ENCODE measurements at regions not wholly inside any gene's neighbourhood (a gene's known extent, or its start where the extent isn't known, plus 50 kb on each side); places are given as distances from the start of the nearest gene placed in this dataset.
A peak's percentile ranks its signal among the peaks of the same experiment; 100 is the strongest.
"Not testable (repeated sequence)": the region's sequence is repeated elsewhere in the genome, so short reads cannot be mapped to it uniquely, and the experiment has no call there.

DNA sequence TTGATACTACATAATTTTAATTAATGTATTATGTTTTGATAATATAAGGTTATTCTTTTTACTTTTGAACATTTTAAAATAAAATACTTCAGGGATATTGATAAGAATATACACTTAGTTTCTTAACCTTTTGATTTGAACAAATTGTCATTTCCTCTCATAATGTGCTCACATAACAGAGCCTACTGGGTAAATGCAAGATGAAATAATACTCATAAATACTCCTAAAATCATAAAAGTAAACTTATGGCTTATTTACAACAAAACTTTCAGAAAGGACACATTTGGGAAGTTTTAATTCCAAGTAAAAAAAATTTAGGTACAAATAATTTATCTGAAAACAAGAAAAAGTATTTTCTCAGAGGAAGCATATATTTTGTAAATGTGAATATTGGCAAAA, 101.6 kb upstream of the ABCB5 start:
- ATAC-seq (no peak), DNase-seq (ENCODE audit: missing footprints) (no peak)
- intact Hi-C loops (cut with DNase I) = no loop called here

DNA sequence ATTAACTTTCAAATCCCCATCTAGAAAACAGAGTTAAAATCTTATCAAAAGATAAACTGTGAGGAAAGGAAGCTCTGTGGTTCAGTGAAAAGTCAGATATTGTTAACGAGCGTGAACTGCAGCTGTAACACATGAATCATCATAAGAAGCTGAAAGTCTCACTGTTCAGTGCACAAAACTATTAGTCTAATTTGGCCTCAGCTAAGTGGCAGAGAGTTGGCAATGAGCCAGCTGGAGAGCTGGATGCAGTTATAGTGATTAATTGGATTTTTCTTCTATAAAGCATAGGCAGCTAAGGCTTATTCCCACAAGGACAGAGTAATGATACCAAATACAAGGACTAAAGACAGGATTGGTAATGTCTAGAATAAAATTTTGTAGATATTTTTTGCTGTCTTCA, 101.1 kb upstream of the ABCB5 start:
- DNase-seq (ENCODE audit: missing footprints) (no peak), ATAC-seq (no peak)

DNA sequence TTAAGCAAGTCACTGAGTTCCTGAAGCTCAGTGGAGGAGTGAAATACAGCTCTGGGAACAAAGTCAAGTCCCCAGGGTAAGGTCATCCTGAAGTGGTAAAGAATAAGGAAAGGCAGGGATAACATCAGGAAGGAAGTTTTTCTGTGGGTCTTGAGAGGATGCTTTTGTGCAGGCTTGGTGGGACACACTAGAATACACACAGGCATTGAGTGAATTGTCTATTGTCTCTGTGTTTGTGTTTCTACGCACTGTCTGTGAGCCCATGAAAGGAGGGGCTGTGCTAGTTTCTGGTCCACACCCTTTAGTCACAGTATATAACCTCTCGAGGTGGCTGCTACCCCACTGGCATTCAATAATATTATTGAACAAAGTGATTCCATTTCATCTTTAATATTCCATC, 95.8 kb upstream of the ABCB5 start:
- ATAC-seq = no peak
- intact Hi-C loops (cut with DNase I) = no loop called here
- DNase-seq (ENCODE audit: missing footprints) = no peak

More for the DNA sequence above, 101.1 kb upstream of the ABCB5 start:
- intact Hi-C loops (cut with DNase I) = no loop called here

DNA sequence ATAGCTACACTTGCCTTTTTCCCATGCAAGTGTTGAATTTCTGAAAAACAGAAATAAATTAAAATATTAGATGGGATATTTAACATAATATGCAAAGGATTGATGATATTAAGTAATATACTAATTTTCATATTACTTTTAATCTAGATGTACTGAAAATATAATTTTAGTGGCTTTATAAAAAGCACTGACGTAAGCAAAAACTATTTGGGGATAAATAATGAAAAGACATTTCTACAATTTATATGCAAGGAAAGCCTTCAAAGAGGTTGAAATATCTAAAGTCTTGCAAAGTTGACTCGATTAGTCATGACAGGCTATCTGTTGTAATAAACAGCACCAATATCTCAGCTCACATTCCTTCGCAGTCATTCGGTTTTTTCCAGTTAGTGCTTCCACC, 94.9 kb upstream of the ABCB5 start:
- DNase-seq (ENCODE audit: missing footprints) (no peak), ATAC-seq (no peak)
- intact Hi-C loops (cut with DNase I) = no loop called here

DNA sequence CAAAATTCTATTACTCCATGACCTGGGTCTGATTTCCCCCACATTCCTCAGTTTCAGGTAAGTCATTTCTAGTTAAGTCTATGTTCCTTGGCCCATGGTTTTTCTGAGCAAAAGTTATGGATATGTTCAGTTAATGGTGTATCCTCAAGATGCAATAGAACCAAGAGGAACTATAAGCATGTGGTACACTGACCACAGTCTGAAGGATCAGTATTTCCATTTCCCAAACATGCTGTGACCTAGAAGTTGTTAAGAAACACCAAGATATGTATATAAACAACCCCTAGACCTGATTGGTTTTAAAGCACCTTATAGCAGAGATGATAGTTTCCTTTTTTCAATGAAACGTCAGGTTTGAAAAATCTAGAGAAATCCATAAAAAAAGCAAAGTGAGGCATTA, 94.2 kb upstream of the ABCB5 start:
- DNase-seq (ENCODE audit: missing footprints) = no peak
- ATAC-seq = no peak
- intact Hi-C loops (cut with DNase I) = no loop called here

DNA sequence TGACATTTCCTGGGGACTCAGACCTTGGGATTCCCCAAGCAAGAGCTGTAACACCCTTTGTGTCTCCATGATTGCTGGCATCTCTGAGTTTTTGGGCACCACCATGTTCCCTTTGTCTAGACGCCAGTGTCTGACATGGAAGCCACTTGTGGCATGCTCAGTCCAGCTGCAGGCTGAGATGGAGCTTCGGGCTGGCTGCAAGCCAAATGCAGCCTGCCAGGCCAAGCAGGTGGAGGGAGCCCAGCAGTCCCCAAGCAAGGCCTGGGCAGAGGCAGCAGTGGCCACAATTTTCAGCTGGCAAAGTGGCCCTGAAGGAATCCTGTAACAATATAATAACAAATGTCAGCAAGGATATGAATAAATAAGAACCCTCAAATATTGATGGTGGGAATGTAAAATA, 86.2 kb upstream of the ABCB5 start:
- DNase-seq (ENCODE audit: missing footprints) (no peak), ATAC-seq (no peak)
- intact Hi-C loops (cut with DNase I) = no loop called here

DNA sequence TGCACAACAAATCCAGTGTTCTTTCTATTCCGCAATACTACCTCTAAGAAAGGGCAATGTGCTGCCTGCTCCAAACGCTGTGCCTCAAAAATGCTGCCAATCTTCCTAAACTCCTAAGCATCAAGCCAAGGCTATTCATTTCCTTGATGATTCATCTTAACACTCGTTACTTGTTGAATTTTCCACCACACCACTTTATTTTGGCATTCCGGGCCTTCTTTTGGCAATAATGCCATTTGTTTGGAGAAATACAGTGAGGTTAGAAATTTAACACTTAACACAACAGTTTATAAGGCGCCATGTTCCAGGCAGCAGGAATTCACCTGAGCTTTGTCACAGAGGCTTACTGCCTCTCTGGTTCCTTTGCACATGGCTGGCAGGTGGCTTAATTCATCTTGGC, 82.6 kb upstream of the ABCB5 start:
- intact Hi-C loops (cut with DNase I) = no loop called here
- no peak for DNase-seq (ENCODE audit: missing footprints)
- no peak for ATAC-seq

DNA sequence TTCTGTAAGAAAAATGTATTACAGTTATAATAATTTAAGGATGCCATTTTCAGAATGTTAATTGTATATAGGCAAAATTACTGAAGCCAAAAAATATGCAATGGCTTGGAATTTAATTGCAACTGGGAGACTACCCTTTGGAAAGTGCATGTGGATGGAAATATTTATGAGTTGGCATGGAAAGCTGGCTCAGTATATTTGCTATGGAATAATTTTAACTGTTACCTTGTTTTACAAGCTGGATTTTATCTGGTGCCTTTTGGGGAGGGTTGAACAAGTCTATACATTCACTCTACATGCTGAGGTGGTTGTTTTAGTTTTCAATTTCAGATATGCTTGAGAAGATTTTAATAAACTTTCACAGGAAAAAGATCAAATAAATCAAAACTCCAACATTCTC, 80.9 kb upstream of the ABCB5 start:
- intact Hi-C loops (cut with DNase I) = no loop called here
- DNase-seq (ENCODE audit: missing footprints) (no peak), ATAC-seq (no peak)

DNA sequence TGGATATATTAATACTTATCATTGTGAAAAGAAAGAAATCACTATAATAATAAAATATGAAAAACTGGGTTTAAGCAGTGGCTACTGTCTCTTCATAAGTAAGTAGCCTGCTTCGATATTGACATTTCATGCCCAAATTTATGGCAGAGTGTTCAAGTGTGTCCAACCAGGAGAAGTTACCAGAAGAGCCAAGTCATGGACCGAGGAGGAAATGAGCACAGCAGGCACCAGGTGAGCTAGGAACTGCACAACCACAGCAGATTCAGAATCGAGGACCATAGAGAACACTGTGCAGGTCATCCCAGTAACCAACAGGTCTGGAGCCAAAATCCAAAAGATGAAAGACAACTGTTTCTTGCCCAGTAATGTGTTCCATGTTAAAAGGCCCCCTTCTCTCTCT, 79.9 kb upstream of the ABCB5 start:
- no peak for DNase-seq (ENCODE audit: missing footprints)
- intact Hi-C loops (cut with DNase I) = no loop called here
- no peak for ATAC-seq

DNA sequence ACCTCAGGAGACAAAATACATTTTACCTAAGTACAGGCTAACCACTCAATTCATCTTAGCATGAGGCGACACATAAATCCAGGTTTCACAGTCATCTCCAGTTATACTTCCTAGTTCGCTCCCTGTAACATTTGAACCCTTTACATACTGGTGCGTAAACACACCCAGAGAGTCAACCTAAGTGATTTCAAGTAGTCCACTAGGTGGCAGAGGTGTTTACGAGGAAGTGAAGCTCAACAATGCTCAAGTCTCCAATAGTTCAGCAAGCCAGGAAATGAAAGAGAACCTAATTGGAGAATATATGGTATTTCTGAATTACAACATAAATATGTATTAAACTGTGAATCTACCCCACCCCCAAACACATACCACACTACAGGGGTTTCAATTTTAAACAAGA, 76.3 kb upstream of the ABCB5 start:
- intact Hi-C loops (cut with DNase I) = no loop called here
- DNase-seq (ENCODE audit: missing footprints) = no peak
- ATAC-seq = no peak

DNA sequence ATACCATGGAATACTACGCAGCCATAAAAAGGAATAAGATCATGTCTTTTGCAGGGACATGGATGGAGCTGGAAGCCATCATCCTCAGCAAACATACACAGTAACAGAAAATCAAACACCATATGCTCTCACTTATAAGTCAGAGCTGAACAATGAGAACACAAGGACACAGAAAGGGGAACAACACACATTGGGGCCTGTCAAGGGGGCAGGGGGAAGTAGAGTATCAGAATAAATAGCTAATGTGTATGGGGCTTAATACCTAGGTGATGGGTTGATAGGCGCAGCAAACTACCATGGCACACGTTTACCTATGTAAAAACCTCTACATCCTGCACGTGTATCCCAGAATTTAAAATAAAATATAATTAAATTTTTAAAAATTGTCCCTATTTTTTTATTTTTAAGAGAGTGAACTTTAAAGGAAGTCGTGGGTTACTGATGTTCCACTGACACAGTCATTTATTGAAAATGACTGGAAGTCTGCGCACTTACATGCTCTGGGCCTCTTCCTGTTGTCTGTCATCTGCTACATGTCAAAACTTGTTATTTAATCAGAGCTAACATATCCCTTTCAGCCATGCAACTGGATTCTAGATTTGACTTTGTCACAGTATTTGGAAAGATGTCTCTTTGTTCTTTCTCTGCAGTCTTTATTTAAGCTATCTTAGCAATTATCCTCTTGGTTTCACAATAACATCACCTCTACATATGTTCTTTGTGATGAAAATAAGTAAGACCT, 73.7 kb upstream of the ABCB5 start:
- intact Hi-C loops (cut with DNase I) = no loop called here
- no peak for DNase-seq (ENCODE audit: missing footprints)
- no peak for ATAC-seq

DNA sequence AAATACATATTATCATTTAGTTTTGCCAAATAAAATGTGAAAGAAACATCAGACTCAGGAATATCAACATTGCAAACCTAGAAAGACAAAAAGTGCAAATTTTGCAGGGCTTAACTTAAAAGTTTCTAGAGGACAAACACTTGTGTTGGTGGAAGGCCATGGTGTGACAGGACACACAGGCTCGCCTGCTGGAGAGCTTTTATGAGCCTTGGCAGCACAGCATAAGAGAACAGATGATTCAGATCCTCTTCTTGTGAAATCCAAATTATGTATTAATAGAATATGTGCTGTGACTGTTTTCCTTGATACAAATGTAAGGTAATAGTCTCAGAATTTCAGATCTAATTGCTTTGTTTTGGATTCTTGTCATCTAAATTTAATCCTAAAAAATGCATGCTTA, 72.9 kb upstream of the ABCB5 start:
- no peak for DNase-seq (ENCODE audit: missing footprints)
- ATAC-seq = peak; percentile 85
- intact Hi-C loops (cut with DNase I) = no loop called here

DNA sequence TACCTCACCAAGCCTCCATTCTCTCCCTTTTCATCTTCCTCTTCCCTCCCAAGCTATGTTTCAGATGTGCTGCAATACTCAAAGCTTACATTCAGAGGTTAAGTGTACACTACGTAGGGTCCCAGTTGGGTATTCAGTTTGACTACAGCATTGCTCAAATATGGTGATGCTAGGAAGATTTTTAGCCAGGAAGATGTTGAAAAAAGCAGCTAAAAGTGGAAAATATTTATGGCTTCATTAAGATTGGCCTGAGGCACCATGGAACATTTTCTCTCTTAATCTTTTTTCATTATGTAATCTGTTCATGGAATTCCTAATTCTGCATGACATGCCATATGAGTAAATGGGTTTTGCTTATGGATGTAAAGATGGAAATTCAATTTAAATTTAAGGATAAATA, 72.0 kb upstream of the ABCB5 start:
- DNase-seq (ENCODE audit: missing footprints) (no peak), ATAC-seq (no peak)
- intact Hi-C loops (cut with DNase I) = no loop called here

DNA sequence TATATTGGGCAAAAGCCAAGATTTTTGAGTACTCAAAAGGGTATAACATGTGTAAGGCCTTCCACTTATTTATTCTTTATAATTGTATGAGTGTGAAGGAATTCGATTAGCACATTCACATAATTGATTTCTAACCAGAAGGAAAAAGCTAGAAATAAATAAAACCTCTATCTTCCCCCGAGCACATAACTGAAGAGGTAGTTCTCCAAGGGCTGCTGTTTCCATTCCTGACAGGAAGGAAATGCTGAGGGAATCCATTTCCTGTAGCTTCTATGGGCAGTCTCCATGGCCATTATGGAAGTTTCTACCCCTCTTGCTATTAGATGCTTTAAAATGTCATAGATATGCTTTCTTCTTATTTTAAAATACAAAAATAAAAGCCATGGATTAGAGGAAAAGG, 70.5 kb upstream of the ABCB5 start:
- intact Hi-C loops (cut with DNase I) = no loop called here
- no peak for ATAC-seq
- DNase-seq (ENCODE audit: missing footprints) = no peak

DNA sequence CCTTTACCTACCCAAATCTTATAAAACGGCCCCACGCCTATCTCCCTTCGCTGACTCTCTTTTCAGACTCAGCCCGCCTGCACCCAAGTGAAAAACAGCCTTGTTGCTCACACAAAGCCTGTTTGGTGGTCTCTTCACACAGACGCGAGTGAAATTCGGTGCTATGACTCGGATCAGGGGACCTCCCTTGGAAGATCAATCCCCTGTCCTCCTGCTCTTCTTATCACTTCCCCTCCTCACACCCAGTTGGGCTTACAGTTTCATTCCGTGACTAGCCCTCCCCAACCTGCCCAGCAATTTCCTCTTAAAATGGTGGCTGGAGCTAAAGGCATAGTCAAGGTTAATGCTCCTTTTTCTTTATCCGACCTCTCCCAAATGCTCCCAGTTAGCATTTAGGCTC, 68.5 kb upstream of the ABCB5 start:
- intact Hi-C loops (cut with DNase I); DNase-seq (ENCODE audit: missing footprints); ATAC-seq: not testable (repeated sequence)

DNA sequence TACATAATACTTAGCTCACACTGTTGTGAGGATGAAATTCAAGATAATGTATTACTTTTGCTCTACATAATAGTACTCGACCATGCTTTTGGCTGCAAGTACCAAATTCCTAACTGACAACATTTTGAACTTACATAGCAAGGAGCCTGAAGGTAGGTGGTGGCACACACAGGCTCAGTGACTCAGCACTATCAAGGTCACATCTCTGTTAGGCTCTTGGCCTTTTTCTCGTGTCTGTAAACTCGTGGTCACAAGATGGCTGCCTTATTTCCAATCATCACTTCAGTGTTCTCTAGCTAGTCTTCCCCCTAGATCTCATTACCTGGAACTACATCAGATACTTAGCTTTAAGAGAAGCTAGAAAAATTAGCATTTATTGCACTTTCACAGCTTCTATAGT, 61.4 kb upstream of the ABCB5 start:
- no peak for ATAC-seq
- DNase-seq (ENCODE audit: missing footprints) = no peak
- intact Hi-C loops (cut with DNase I) = no loop called here

DNA sequence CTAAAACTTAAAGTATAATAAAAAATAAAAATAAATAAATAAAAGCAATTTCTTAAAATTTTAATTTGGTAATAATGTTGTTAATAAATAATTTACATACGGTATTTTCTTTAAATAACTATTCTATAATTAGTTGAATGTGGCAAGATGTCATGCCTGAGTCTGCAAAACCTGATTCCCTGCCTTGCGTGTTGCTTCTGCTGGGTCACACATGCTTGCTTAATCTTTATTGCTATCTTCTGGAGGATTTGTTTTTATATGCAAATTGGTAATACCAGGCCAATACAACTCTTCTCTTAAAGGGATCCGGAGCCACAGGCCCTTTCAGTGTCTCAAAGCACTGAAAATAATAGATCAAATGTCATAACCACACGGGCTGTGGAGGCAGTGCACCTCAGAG, 59.4 kb upstream of the ABCB5 start:
- ATAC-seq = no peak
- intact Hi-C loops (cut with DNase I) = no loop called here
- no peak for DNase-seq (ENCODE audit: missing footprints)

DNA sequence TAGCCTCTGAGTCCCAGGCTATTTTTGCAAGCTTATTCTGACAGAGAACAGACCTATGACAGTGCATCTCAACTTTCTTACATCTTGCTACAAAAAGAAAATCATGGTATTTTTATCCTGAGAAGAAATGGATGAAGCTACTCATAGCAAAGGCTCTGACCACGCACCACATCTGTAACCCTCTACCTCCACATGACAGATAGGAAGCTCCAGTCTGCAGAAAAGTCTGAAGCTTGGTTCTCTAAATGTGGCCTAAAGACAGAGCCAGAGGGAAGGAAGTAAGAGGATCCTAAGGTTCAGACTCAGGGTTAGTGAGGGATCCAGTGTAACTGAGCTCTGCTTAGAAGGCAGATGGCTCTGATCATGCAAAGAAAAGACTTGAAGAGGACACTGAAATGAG, 58.4 kb upstream of the ABCB5 start:
- no peak for ATAC-seq
- intact Hi-C loops (cut with DNase I) = no loop called here
- DNase-seq (ENCODE audit: missing footprints) = no peak

DNA sequence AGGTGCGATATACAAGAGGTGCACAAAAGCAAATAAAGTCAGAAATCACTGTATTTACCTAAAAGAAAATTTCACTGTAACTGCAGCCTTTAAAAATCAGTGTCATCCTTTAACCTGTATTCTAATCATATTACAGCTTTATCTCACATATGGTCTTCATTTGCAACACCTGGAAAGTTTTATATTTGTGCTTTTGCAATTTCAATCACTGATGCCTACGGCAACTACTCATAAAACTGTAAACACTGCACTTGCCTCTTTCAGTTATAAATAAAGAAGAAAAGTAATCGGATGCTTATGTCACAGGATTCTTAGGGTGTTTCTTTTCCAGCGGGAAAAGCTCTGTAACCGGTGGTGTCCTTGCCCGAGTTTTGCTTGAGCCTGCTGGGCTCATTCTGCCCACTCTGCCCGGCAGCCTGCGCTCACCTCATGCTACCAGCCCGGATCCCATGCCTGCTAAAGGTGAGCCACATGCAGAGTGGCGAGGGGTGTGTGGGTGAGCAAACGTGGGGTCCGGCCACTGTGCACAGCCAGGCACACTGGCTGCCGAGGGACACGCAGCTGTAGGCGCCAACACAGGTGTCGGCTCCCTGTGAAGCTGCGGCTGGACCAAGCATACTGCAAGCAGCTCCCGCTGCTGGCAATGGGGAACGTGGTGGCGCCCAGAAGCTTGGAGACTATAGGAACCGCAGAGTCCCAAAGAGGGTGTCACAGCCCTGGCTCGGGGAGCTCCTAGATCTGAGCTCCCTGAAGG, 56.3 kb upstream of the ABCB5 start:
- DNase-seq (ENCODE audit: missing footprints) (peak; percentile 71), ATAC-seq (peak; percentile 28)
- intact Hi-C loops (cut with DNase I) = no loop called here

DNA sequence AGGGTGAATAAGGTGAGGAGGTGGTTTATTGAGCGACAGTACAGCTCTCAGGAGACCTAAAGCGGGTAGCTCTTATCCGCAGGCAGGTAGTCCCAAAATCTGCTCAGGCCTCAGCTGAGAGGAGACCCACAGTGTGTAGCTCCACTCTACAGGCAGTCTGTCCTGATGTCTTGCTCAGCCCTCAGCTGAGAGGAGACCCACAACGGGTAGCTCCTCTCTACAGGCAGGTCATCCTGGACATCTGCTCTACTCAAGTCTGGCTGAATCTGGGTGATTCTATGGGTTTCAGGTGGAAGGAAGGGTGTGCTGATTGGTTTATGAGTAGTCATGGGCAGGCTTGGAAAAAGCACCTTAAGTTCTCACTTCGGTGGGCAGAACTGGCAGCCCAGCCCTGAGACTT, 55.6 kb upstream of the ABCB5 start:
- ATAC-seq (no peak), DNase-seq (ENCODE audit: missing footprints) (no peak)
- intact Hi-C loops (cut with DNase I) = no loop called here

All from Right ventricle myocardium inferior (tissue), 1 donor.